Head of caudate nucleus (tissue), 42 donors: ENCODE measurements at regions not wholly inside any gene's neighbourhood (a gene's known extent, or its start where the extent isn't known, plus 50 kb on each side); places are given as distances from the start of the nearest gene placed in this dataset.
A peak's percentile ranks its signal among the peaks of the same experiment; 100 is the strongest.

Source experiments
- DNase-seq, 42 donors: peaks; one replicate each; pipeline versions ENCODE4 v3.0.0 to v3.0.0-alpha.2; 2020 to 2021; ENCODE audit warnings: mixed read lengths in 7 of 42
- intact Hi-C: fragments of 100-400 bp; cut with DNase I; formaldehyde crosslinking; loops from one replicate; pipeline ENCODE4 v1.15.0; 2022

DNA sequence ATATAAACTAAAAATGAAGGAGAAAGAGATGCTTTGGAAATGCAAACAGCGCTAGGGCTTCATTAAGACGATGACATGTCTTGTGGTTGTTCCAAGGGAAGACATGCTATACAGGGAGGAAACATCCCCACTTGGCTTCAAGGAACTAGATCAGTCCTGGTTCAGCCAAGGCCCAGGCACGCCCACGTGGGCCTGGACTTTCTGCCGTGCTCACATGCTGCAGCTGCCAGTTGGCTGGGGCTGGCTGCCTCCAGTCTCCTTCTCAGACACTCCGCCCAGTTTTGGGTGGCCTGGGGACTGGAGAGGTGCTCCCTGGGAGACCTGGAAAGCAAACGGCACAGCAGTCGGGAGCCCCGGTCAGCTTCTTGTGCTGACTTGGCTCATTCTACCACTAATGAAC, 109.6 kb downstream of the GLI2 start:
- peak in 1 of 42 donors; percentile 27 for DNase-seq
- intact Hi-C loops: no loop called here

DNA sequence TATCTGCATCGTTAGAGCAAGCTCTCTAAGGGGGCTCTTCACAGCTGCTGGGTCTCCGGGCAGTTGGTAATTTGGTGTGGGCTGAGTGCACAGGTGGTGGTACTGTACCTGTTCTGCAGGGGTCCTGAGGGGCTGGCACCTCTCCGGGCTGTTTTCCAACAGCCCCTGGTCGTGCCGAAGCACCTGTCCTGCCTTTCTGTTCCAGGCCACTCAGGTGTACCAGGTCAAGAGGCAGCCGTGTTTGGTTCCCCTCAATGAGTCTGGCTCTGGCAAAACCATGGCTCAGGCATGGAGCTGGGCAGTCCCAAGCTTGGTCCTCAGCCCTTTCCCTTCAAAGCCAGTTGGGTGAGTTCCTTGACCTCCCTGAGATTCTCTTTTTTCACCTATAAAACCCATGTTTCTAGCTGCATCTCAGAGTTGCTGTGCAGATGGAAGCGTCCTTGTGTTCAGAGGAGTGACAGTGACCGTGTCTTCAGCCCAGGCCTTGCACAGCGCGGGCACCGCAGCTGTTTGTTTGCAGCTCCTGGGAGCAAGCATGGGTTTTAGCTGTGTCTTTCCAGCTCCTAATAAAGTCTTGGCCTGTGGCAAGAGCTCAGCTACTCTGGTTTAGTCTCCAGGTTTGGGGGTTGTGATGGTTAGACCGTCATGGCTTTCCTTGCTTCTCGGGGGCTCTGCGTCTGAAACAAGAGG, 110.9 kb downstream of the GLI2 start:
- intact Hi-C loops: no loop called here
- DNase-seq: no peak

DNA sequence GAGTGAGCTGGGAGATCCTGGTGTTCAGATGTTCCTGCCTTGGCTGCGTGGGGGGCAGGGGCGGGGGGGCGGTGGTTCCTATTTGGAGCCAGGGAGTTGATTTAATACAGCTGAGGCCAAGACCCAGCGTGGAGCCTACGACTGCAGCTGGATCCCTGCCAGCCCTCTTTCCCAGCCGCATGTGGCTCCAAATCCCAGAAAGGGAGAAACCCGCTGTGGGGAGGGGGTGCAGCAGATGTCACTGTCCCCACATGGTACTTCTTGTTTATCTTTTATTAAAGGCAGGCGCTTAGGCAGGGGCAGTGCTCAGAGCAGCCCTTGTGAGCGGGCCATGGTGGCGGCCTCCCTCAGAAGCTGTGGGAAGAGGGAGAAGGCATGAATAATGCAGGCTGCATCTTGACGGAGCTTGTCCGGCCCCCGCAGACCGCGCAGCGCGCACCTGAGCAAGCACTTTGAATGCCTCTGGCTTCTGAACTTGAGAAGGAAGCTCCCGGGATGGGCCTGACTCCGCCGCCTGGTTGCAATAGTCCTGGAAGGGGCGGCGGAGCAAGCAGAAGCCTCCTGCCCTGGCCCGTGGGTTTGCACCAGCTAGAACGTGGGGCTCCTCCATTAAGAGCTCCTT, 112.1 kb downstream of the GLI2 start:
- DNase-seq: peak in 21 of 42 donors; percentile 12 to 56 (median 37)
- intact Hi-C loops: no loop called here

DNA sequence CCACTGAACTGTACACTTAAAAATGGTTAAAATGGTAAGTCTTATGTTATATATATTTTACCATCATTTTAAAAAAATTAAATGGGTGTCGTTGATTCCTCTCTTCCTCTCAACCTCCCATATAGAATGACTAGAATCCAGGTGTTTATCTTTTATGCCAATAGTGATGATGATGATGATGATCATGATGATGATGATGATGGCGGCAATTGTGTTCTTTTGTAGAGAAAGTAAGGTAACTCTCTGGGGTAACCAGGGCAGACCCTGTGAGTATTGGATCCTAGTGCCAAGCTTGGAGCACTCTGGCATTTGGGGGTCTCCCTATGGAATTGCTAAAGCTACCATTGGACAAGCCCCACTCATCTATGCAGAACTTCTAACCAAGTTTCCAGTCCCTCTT, 113.6 kb downstream of the GLI2 start:
- DNase-seq: no peak
- intact Hi-C loops: no loop called here

DNA sequence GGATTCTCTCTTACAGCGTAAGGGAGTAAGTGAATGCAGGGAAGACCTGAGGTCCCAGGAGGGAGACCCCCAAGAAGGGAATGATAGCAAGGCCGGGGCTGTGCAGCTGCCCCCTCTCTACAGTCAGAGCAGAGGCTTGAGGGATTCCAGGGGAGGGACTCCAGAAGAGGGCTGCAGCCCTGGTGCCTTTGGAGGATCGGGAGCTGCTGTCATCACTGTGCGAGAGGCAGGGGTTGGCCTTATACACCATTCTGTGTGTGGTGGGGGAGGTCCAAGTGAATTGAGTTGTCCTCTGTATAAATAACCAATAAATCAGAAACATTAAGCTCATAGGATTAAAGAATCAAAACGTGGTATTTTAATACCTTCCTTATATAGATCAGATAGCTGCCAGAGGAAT, 114.9 kb downstream of the GLI2 start:
- DNase-seq: no peak
- intact Hi-C loops: no loop called here

DNA sequence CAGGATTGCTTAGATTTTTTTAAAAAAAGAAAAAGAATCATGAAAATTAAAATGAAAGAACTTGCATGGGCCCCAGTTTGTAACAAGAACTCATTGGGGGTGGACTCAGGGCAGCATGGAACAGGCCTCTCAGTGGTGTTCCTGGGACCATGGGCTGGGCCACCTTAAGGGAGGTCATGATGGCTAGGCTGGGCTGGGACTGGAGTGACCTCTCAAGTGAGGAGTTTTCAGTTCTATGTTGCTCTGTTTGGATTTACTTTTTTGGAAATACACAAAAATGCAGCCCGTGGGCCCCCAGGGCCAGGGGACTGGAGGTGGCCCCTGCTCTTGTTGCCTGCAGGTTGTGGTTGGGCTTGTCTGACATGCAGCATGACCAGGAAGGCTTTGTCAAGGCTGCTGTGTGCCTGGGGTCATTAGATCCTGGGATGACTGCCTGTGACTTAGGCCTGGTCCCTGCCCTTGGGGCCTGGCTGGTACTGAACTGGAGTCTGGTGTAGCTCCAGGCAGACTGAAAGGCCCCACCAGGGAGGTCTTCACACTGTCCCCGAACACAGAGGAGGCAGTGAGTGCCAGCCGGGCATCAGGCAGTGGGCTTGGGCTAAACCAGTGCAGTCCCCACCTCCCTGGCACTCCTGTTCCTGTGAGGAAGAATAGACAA, 115.6 kb downstream of the GLI2 start:
- intact Hi-C loops: no loop called here
- no peak for DNase-seq

DNA sequence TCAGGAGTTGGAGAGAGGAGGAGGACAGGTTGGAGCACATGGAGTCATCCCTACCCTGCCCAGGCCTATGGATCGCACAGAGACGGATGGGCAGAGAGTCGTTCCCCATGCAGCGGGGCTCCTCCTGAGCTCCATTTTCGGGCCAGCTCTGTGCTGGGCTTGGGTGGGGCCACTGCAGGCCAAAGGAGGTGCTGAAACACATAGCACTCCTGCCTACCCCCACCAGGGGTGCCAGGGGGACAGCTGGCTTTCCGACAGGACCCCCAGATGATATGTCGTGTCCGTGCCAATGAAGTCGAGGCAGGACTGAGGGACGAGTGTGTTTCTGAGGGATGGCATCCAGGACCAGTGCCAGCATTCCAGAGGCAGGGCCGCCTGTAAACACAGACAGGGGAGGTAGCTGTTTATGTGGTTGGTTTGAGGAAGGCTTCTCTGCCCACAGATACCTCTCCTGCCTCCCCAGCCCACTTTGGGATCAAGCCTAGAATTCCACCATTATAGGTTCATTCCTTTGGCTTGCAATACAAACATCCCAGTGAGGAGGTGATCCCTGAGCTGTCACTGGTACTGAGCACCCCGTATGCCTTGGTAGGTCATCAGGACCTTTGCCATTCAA, 116.6 kb downstream of the GLI2 start:
- intact Hi-C loops: no loop called here
- DNase-seq: no peak

DNA sequence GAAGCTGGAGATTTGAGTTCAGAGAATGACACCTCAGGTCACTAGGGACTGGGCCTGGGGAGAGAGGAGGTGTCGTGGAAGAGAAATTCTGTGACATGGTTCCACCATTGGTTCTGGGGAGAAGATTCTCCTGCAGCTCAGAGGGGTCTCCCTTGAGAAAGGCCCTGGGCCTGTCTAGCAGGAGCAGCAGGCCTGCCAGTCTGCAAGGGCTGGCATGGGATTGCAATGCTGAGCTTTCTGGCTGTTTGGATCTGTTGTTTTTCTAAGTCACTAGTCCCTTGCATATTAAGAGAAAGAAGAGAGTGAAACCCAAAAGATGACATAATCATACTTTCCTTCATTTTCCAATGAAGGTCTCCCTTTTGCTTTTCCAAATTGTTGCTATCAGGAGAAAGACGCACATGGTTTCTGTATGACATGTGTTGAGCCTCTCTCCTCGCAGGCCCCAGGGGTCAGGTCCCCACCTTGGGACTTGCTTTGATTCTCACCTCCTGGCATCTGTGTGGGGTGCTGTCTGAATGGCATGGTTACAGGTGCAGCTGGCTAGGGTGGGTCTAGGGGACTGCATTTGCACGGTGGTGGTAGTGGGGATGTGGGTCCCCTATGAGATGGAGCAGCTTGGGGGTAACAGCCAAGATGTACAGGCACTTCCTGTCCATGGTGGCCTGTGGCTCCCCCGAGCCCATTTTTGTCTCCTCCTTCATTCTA, 117.8 kb downstream of the GLI2 start:
- DNase-seq: peak in 2 of 42 donors; percentile 4 to 20
- intact Hi-C loops: no loop called here

DNA sequence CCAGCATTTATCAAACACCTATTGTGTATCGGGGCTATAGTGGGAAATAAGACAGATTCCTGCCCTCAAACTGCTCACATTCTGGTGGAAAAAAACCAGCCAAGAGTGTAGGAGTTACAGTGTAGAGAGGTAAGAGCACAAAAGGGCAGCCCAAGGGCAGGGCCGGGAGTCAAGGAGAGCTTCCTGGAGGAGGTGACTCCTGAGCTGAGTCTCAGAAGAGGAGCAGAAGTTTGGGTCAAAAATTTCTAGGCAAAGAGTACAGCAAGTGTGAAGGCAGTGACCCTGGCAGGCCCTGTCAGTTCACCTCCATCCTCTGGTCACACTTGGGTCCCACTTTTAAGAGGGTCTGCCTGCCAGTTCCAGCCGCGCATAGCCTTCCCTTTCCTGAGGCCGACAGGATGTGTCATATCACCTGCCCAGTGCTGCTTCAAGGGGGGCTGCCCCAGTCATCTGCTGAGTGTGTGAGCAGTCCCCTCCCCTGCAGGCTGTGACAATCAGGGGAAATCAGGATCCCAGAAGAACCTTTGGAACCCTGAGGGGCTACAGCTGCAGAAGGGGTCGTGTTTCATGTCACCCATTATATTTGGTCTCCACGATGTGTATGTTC, 118.4 kb downstream of the GLI2 start:
- peak in 1 of 42 donors; percentile 3 for DNase-seq
- intact Hi-C loops: no loop called here

DNA sequence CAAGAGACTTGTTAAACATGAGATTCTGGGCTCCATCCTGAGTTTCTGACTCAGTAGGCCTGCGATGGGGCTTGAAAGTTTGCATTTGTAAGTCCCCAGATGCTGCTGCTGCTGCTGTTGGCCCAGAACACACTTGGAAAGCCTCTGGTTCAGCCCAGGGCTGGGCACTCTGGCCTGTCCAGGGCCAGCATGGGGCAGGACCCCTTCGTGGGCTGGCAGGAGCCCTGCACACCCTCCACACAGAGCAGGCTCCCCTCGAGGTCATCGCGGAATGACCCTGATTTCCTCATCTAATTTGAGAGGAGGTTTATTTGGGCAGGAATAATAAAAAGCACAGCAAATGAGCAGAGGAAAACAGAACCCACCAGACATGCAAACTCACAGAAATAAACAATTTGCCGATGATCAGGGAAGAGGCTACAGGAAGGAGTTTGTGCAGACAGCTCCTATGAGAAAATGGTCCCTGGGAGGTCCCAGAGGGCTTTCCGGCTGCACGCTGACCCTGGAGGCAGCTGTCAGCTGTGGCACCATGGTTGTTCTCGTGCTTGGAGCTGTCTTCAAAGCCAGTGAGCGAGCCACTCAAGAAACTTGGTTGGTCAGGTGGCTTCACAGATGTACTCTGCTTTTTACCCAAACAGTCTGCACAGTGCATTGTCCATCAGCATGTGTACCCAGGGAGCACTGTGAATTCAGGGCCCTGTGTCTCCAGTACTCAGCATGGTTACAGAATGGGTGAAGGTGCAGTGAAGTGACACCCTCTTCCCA, 119.3 kb downstream of the GLI2 start:
- DNase-seq: peak in 2 of 42 donors; percentile 2 to 11
- intact Hi-C loops: no loop called here

DNA sequence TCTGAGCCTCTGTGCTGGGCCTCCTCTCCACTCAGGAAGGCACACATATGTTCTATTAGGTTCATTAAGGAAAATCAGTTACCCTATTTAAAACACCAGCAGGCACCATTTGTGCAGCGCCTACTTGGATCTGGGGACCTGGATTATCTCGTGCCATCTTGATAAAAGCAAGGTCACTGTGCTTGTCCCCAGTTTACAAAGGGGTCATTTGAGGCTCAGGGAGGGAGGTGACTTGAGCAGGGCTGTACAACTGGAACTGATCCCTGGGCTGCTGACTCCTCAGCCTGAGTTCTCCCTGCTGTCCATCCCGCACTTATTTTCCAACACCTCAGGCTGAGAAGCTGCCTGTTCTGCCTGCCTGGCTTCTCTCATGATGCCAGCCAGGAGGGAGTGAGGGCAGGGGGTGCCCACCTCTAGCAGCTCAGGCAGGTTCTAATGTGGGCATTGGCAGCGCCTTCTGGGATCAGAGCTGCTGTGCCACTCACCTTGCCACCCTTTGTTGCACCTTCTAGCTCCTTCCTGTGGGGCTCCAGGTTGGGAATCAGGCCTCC, 120.3 kb downstream of the GLI2 start:
- intact Hi-C loops: no loop called here
- peak in 1 of 42 donors; percentile 5 for DNase-seq

DNA sequence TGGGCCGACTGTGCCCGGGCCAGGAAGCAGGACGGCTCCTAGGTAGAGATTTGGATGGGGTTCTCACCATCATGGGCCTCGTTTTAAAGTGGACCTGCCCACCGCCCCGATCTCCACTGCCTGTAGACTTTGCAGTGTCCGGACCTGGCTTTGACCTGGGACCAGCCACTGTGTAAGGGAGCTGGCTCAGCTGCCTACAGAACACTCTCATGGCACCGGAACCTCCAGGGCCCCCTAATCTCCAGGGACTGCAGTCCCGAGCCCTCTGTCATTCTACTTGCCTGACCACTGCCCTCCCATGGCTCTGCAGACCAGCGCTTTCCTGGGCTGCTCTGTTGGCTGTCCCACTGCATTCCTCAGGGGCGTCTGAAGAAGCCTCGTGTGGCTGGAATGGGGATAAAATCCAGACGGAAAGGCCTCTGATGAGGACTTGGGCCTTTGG, 120.8 kb downstream of the GLI2 start:
- peak in 3 of 42 donors; percentile 4 to 22 (median 13) for DNase-seq
- intact Hi-C loops: no loop called here

DNA sequence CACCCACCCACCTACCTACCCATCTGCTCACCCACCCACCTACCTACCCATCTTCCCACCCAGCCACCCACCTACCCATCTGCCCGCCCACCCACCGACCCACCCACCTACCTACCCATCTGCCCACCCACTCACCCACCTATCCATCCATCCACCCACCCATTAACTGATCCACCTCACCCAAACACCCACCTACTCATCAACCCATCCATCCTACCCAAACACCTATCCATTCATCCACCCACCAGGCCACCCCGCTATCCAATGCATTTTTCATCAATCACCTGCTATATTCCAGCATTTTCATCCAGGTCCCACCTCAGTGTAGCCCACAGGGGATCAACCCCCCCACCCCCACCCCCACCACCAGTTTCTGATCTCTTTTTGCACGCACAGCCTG, 121.8 kb downstream of the GLI2 start:
- no peak for DNase-seq
- intact Hi-C loops: no loop called here

DNA sequence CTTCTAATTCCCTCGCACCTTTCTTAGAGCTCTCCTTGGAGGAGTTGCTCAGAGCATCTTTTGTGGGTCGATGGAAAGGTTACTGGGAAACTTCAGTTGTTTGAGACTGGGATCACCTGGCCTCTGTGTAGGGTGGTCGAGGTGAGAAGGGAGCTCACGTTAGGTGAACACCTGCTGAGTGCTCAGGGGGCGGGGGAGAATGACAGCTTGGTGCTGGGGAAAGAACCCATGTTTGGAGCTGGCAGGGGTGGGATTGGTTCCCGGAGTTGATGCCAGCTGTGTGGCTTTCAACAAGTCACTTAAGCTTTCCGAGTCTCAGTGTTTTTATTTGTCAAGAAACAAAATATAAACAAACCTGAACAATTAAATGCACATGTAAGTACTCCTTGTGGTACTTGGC, 122.3 kb downstream of the GLI2 start:
- DNase-seq: no peak
- intact Hi-C loops: no loop called here

DNA sequence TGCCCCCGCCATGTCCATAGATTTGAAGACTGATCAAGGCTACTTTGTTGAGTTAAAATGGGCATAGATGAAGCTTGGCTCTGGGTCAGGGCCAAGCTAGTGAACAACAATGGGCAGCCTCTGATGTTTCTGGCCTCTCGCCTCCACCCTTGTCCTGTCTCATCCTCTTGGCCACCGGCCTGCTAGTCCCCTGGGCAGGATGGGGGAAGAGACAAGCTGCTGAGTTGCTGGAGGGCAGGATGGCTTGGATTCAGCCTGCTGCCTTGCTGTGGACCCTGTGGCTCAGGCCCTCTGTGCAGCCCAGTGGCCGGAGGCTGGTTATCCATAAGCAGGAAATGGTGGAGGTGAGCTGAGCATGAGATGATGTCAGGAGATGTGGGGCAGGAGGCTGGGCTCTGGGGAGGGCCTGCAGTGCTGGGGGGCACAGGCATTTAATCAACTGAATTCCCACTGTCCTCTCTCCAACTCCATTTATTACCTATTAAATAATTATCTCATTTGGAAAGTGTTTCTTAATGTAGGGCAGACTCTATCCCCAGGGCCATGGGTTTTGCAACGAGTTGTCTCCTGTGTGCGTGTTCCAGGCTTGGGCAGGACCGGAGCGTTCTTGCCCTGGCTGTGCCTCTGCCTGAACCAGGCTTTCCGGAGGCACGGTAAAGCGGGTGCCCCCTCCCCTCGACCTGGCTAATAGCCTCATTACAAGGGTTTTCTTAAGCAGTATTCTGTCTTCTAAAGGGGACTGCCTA, 122.9 kb downstream of the GLI2 start:
- peak in 28 of 42 donors; percentile 18 to 78 (median 52) for DNase-seq
- intact Hi-C loops: no loop called here

DNA sequence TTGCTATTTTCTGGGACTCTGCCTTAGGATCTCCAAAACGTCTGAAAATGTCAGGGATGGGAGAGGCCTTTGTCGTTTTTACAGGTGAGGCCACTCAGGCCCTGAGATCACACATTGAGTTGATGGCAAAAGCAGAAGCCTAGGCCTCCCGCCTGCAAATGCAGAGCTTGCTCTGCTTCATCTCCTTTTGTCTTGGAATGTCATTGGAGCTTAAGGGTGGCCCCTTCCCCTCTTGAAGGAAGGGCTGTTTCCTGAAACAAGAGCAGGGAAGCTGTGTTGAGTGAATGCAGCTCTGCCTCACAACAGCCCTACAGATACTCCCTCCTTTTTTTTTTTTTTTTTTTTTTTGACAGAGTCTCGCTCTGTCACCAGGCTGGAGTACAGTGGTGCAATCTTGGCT, 123.5 kb downstream of the GLI2 start:
- no peak for DNase-seq

DNA sequence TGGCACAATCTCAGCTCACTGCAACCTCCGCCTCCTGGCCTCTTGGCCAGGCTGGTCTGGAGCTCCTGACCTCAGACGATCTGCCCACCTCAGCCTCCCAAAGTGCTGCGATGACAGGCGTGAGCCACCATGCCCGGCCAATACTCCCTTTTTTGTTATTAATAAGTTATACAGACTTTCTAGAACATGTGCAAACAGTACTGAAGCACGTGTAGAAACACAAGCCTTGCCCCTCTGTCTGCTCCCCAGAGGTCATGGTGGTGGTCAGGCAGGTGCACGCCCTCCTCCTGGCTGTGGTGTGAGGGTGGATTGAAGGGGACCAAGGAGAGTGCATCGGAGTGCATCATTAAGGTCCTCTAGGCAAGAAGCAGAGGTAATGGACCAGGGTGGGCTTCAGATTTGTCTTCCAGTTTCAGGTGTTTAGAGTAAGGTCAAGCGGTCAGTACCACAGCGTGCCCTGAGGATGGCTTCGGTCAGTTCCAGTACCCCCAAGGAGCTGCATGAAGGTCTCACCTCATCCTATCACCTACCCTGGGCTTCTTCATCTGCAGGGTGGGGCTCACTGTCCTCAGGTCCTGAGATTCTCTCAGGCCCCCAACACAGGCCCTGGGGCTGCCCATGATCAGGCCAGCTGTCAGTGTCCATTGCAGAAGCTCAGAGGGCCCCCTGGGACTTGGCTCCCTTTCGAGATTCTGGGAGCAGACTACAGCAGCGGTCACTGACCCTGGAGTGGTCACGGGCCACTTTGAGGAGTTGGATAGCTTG, 124.3 kb downstream of the GLI2 start:
- DNase-seq: no peak
- intact Hi-C loops: no loop called here

More for the DNA sequence above, 123.5 kb downstream of the GLI2 start:
- intact Hi-C loops: no loop called here
